H1 (cell line): ENCODE measurements at regions not wholly inside any gene's neighbourhood (a gene's known extent, or its start where the extent isn't known, plus 50 kb on each side); places are given as distances from the start of the nearest gene placed in this dataset.

Experiments
- CTCF ChIA-PET: fragments of 300-600 bp; sonication (Branson Sonifier 250); formaldehyde crosslinking; loops from one replicate; lab custom pipeline; 2021; ENCODE audit not compliant: partially characterized antibody; lab: Charles Lee
- POLR2A ChIA-PET: fragments of 300-600 bp; sonication (Branson Sonifier 250); formaldehyde crosslinking; loops from one replicate; lab custom pipeline; 2021; ENCODE audit warnings: inconsistent platforms; ENCODE audit not compliant: partially characterized antibody; lab: Charles Lee
- DNase-seq, 2 experiments: peaks; one replicate each; pipeline versions ENCODE4 v3.0.0 to v3.0.0-alpha.2; 2010 to 2022; ENCODE audit warnings: low spot score in 2 of 2, low read depth in 1 of 2, mixed read lengths in 1 of 2
- FAIRE-seq: peaks from 2 replicates; lab custom pipeline; 2011; peaks lifted over from hg19 to GRCh38; lab: Jason Lieb, UNC
- H2AFZ ChIP-seq: 2 replicates; pipeline ENCODE4 v1.8.1; 2012; ENCODE audit warnings: low read length, inconsistent platforms
- H2AK5ac ChIP-seq: 2 replicates; pipeline ENCODE4 v1.6.1; 2013; ENCODE audit warnings: low read depth, low read length
- H2BK120ac ChIP-seq: replicated peaks from 2 replicates; pipeline ENCODE3; 2013; ENCODE audit warnings: low read depth, low read length, inconsistent platforms
- H2BK12ac ChIP-seq: 2 replicates; pipeline ENCODE4 v1.6.1; 2013; ENCODE audit warnings: low read depth, low read length
- H2BK15ac ChIP-seq: 2 replicates; pipeline ENCODE4 v1.6.1; 2013; ENCODE audit warnings: low read length
- H2BK20ac ChIP-seq: 2 replicates; pipeline ENCODE4 v1.6.1; 2013; ENCODE audit warnings: low read length
- H2BK5ac ChIP-seq: 2 replicates; pipeline ENCODE4 v1.6.1; 2013; ENCODE audit warnings: low read depth, low read length
- H3K14ac ChIP-seq: 2 replicates; pipeline ENCODE4 v1.6.1; 2013; ENCODE audit warnings: inconsistent platforms; ENCODE audit not compliant: insufficient read length
- H3K18ac ChIP-seq: 2 replicates; pipeline ENCODE4 v1.6.1; 2013; ENCODE audit warnings: low read length; ENCODE audit errors: extremely low read depth
- H3K23ac ChIP-seq: 2 replicates; pipeline ENCODE4 v1.6.1; 2013; ENCODE audit warnings: inconsistent platforms; ENCODE audit not compliant: insufficient read length
- H3K23me2 ChIP-seq: 2 replicates; pipeline ENCODE4 v1.6.1; 2013; ENCODE audit warnings: low read depth, low read length
- H3K27ac ChIP-seq: 2 replicates; pipeline ENCODE4 v1.6.1; 2011; ENCODE audit warnings: low read depth, low read length, inconsistent platforms
- H3K27me3 ChIP-seq, 4 experiments: replicated peaks in 1 of 4; 1 replicate in 1 of 4; 2 replicates in 3 of 4; pipeline versions ENCODE4 v1.6.1 to v1.8.1; 2011 to 2013; ENCODE audit warnings: low read length in 3 of 4, mild to moderate bottlenecking in 3 of 4, inconsistent platforms in 2 of 4, mixed read lengths in 2 of 4, moderate library complexity in 1 of 4; ENCODE audit not compliant: control insufficient read depth in 3 of 4, insufficient read depth in 3 of 4; ENCODE audit errors: extremely low read depth in 1 of 4
- H3K36me3 ChIP-seq, 4 experiments: 2 replicates each; pipeline versions ENCODE4 v1.6.1 to v1.8.1; 2011 to 2013; ENCODE audit warnings: mild to moderate bottlenecking in 4 of 4, low read length in 3 of 4, moderate library complexity in 2 of 4, control low read depth in 1 of 4, inconsistent platforms in 1 of 4; ENCODE audit not compliant: insufficient read depth in 4 of 4, control insufficient read depth in 2 of 4
- H3K4ac ChIP-seq: replicated peaks from 2 replicates; pipeline ENCODE3; 2013; ENCODE audit warnings: low read length, low read depth, mixed read lengths, inconsistent platforms; ENCODE audit not compliant: insufficient read length
- H3K4me1 ChIP-seq, 4 experiments: replicated peaks in 1 of 4; 1 replicate in 1 of 4; 2 replicates in 3 of 4; pipeline versions ENCODE4 v1.6.1 to v1.8.1; 2011 to 2013; ENCODE audit warnings: low read length in 3 of 4, inconsistent platforms in 2 of 4, mixed read lengths in 1 of 4; ENCODE audit not compliant: insufficient read depth in 4 of 4, control insufficient read depth in 3 of 4
- H3K4me2 ChIP-seq, 2 experiments: 2 replicates each; pipeline versions ENCODE4 v1.6.1 to v1.8.1; 2011 to 2013; ENCODE audit warnings: low read depth in 2 of 2, low read length in 2 of 2, control low read depth in 1 of 2, inconsistent platforms in 1 of 2, mild to moderate bottlenecking in 1 of 2; ENCODE audit not compliant: insufficient read depth in 1 of 2
- H3K4me3 ChIP-seq, 4 experiments: fragments of 200-600, 300-600 bp in 1 of 4; sonication (generic), shearing (Covaris generic), sonication (Bioruptor Twin) in 1 of 4; 2 replicates each; pipeline versions ENCODE4 v1.5.1 to v1.8.1; 2011 to 2016; ENCODE audit warnings: low read length in 4 of 4, low read depth in 3 of 4, control low read depth in 2 of 4, inconsistent platforms in 2 of 4, mild to moderate bottlenecking in 2 of 4, mixed read lengths in 1 of 4, moderate library complexity in 1 of 4; ENCODE audit not compliant: insufficient read depth in 2 of 4; ENCODE audit errors: extremely low read depth in 1 of 4
- H3K56ac ChIP-seq: replicated peaks from 2 replicates; pipeline ENCODE3; 2013; ENCODE audit warnings: low read depth, mild to moderate bottlenecking, mixed read lengths, low read length, inconsistent platforms; ENCODE audit not compliant: insufficient read length
- H3K79me1 ChIP-seq: 2 replicates; pipeline ENCODE4 v1.6.1; 2013; ENCODE audit warnings: low read depth, low read length, control low read depth
- H3K79me2 ChIP-seq, 2 experiments: 2 replicates each; pipeline versions ENCODE4 v1.6.1 to v1.8.1; 2012 to 2013; ENCODE audit warnings: low read length in 2 of 2, mild to moderate bottlenecking in 2 of 2, inconsistent platforms in 1 of 2; ENCODE audit not compliant: insufficient read depth in 2 of 2, control insufficient read depth in 1 of 2
- H3K9ac ChIP-seq, 4 experiments: replicated peaks in 1 of 4; 1 replicate in 1 of 4; 2 replicates in 3 of 4; pipeline versions ENCODE4 v1.6.1 to v1.8.1; 2011 to 2013; ENCODE audit warnings: low read depth in 3 of 4, low read length in 3 of 4, control low read depth in 2 of 4, mild to moderate bottlenecking in 2 of 4, moderate library complexity in 2 of 4, inconsistent platforms in 1 of 4; ENCODE audit errors: extremely low read depth in 1 of 4
- H3K9me3 ChIP-seq, 2 experiments: 2 replicates each; pipeline versions ENCODE4 v1.6.1 to v1.8.1; 2012 to 2013; ENCODE audit warnings: mild to moderate bottlenecking in 2 of 2, moderate library complexity in 2 of 2, control low read depth in 1 of 2, inconsistent platforms in 1 of 2, low read depth in 1 of 2, low read length in 1 of 2, mixed read lengths in 1 of 2; ENCODE audit not compliant: insufficient read depth in 2 of 2
- H4K20me1 ChIP-seq, 2 experiments: replicated peaks in 1 of 2; 2 replicates each; pipeline versions ENCODE3 to v1.8.1; 2011 to 2013; ENCODE audit warnings: inconsistent platforms in 2 of 2, low read length in 2 of 2, mild to moderate bottlenecking in 1 of 2; ENCODE audit not compliant: insufficient read depth in 2 of 2, control insufficient read depth in 1 of 2
- H4K5ac ChIP-seq: 2 replicates; pipeline ENCODE4 v1.6.1; 2013; ENCODE audit warnings: low read length, low read depth, mixed read lengths, inconsistent platforms; ENCODE audit not compliant: insufficient read length
- H4K8ac ChIP-seq: 2 replicates; pipeline ENCODE4 v1.8.0; 2013; ENCODE audit warnings: mild to moderate bottlenecking, moderate library complexity, low read length, inconsistent platforms; ENCODE audit not compliant: insufficient read depth; ENCODE audit errors: extremely low read depth
- H4K91ac ChIP-seq: replicated peaks from 2 replicates; pipeline ENCODE3; 2013; ENCODE audit warnings: low read length, mixed read lengths, inconsistent platforms; ENCODE audit not compliant: insufficient read length
- BCL11A ChIP-seq, 2 experiments: IDR thresholded peaks; one replicate each; pipeline ENCODE4 v1.6.1; 2011; ENCODE audit warnings: low read depth in 2 of 2, low read length in 2 of 2, mild to moderate bottlenecking in 2 of 2
- CREB1 ChIP-seq: IDR thresholded peaks from 2 replicates; pipeline ENCODE4 v1.6.1; 2012; ENCODE audit warnings: inconsistent platforms
- E2F6 ChIP-seq: IDR thresholded peaks from 2 replicates; pipeline ENCODE4 v1.6.1; 2012; ENCODE audit warnings: inconsistent platforms
- KDM5A ChIP-seq: fragments of 200-600 bp; IDR thresholded peaks from 2 replicates; pipeline ENCODE4 v1.7.1; 2012; ENCODE audit warnings: mild to moderate bottlenecking, low read length, inconsistent platforms, mixed read lengths
- POLR2A ChIP-seq, 2 experiments: IDR thresholded peaks; 1 replicate in 1 of 2; 2 replicates in 1 of 2; pipeline ENCODE4 v1.6.1; 2011; ENCODE audit warnings: low read depth in 2 of 2, low read length in 2 of 2, mild to moderate bottlenecking in 2 of 2; ENCODE audit errors: control extremely low read depth in 1 of 2
- RNF2 ChIP-seq: fragments of 200-900, 300-1000 bp; sonication (generic); IDR thresholded peaks from 2 replicates; pipeline ENCODE4 v1.7.1; 2016; ENCODE audit warnings: borderline replicate concordance, low read depth, mild to moderate bottlenecking, antibody characterized with exemption, low read length; ENCODE audit not compliant: poor library complexity, severe bottlenecking; ENCODE audit errors: missing control alignments
- WGBS, 2 experiments: shearing (Covaris generic) in 1 of 2; methylation state at CpG; one replicate each; pipeline versions ENCODE4 v1.1.6 to v1.1.7; 2013 to 2015; ENCODE audit warnings: low lambda C conversion rate in 2 of 2, mixed read lengths in 2 of 2, inconsistent platforms in 1 of 2, low coverage in 1 of 2, missing lambda C conversion rate in 1 of 2; ENCODE audit not compliant: insufficient replicate concordance in 2 of 2, insufficient coverage in 1 of 2, insufficient read length in 1 of 2; ENCODE audit errors: extremely low coverage in 1 of 2, missing lambda C conversion rate in 1 of 2; 5-methylcytosine and 5-hydroxymethylcytosine counted together

GRCh38 chr5:93243481-93243880 is 337.5 kb downstream of the NR2F1-AS1 start:
- 95% methylated on average over 1 of the region's 1 CpG; no CpG with 5 or more reads in 1 of the 2 experiments for WGBS, 2 experiments
- no peak overlapping the region for H2AFZ ChIP-seq
- H4K91ac ChIP-seq: no peak overlapping the region
- no peak for TF ChIP-seq RNF2
- TF ChIP-seq POLR2A (IDR thresholded peaks at IDR 0.05; ENCODE audit: control extremely low read depth in 1 of 2, low read depth in 2 of 2, low read length in 2 of 2): no peak
- TF ChIP-seq BCL11A (IDR thresholded peaks at IDR 0.05; ENCODE audit: low read depth in 2 of 2, low read length in 2 of 2): no peak
- TF ChIP-seq E2F6: no peak
- TF ChIP-seq KDM5A: no peak
- TF ChIP-seq CREB1: no peak
- H2BK15ac ChIP-seq: no peak overlapping the region
- ChIA-PET POLR2A (no interaction called here), CTCF (interaction anchor here (0.9 kb wide), 1 partner anchor 34 kb away, joined by 3 read pairs; no protein-coding TSS in a partner anchor)
- H3K4me1 ChIP-seq: 0 out of 7 replicates have a peak, but pooled peaks cover 0 to 4% (median 0%) of the 10 kb centered on the region in 4 experiments
- H3K23ac ChIP-seq: no peak overlapping the region
- no peak overlapping the region for H2AK5ac ChIP-seq
- FAIRE-seq (no peak), DNase-seq (no peak)
- no peak overlapping the region for H3K27ac ChIP-seq
- H3K9me3 ChIP-seq: no peaks in the 10 kb centered on the region
- H3K18ac ChIP-seq: no peak overlapping the region
- no peaks in the 10 kb centered on the region for H3K36me3 ChIP-seq
- no peak overlapping the region for H2BK5ac ChIP-seq
- no peak overlapping the region for H4K8ac ChIP-seq
- H3K79me1 ChIP-seq: no peaks in the 10 kb centered on the region
- H4K20me1 ChIP-seq: no peaks in the 10 kb centered on the region
- no peak overlapping the region for H2BK20ac ChIP-seq
- H3K56ac ChIP-seq: no peak overlapping the region
- H4K5ac ChIP-seq: no peak overlapping the region
- no peak overlapping the region for H2BK12ac ChIP-seq
- no peaks in the 10 kb centered on the region for H3K79me2 ChIP-seq
- H3K27me3 ChIP-seq: peaks cover 0 to 2% (median 0%) of the 10 kb centered on the region in 4 experiments; a peak in 3 of 7 replicates
- no peak overlapping the region for H3K9ac ChIP-seq
- no peak overlapping the region for H2BK120ac ChIP-seq
- H3K4me3 ChIP-seq: no peak overlapping the region
- H3K14ac ChIP-seq: no peak overlapping the region
- no peak overlapping the region for H3K4ac ChIP-seq
- no peaks in the 10 kb centered on the region for H3K23me2 ChIP-seq
- H3K4me2 ChIP-seq: no peak overlapping the region
